HAP-1 (cell line): ENCODE measurements at regions not wholly inside any gene's neighbourhood (a gene's known extent, or its start where the extent isn't known, plus 50 kb on each side); places are given as distances from the start of the nearest gene placed in this dataset.
"Not testable (repeated sequence)": the region's sequence is repeated elsewhere in the genome, so short reads cannot be mapped to it uniquely, and the experiment has no call there.

Source experiments
- DNase-seq, 2 experiments: peaks; one replicate each; pipeline ENCODE4 v3.0.0-alpha.2; 2016 to 2020; ENCODE audit warnings: low spot score in 2 of 2
- H3K27me3 ChIP-seq: fragments of 250-450 bp; sonication (Bioruptor Pico); 2 replicates; pipeline ENCODE4 v1.5.1; 2020; ENCODE audit warnings: low read depth, mild to moderate bottlenecking, moderate library complexity
- H3K36me3 ChIP-seq: fragments of 250-450 bp; sonication (Bioruptor Pico); replicated peaks from 2 replicates; pipeline ENCODE4 v1.5.1; 2020; ENCODE audit warnings: mild to moderate bottlenecking
- H3K4me1 ChIP-seq: fragments of 250-450 bp; sonication (Bioruptor Pico); 2 replicates; pipeline ENCODE4 v1.5.1; 2020; ENCODE audit warnings: mild to moderate bottlenecking
- H3K4me3 ChIP-seq: fragments of 250-450 bp; sonication (Bioruptor Pico); 2 replicates; pipeline ENCODE4 v1.5.1; 2020; ENCODE audit warnings: mild to moderate bottlenecking, moderate library complexity
- H3K9me3 ChIP-seq: fragments of 250-450 bp; sonication (Bioruptor Pico); 2 replicates; pipeline ENCODE4 v1.5.1; 2020; ENCODE audit warnings: mild to moderate bottlenecking, moderate library complexity
- in situ Hi-C: fragments of 300-500 bp; cut with MboI; formaldehyde crosslinking; loops from 3 replicates; pipeline ENCODE4 v1.14.3; 2020; ENCODE audit warnings: low sequenced_read_pairs, inconsistent platforms, mixed read lengths

DNA sequence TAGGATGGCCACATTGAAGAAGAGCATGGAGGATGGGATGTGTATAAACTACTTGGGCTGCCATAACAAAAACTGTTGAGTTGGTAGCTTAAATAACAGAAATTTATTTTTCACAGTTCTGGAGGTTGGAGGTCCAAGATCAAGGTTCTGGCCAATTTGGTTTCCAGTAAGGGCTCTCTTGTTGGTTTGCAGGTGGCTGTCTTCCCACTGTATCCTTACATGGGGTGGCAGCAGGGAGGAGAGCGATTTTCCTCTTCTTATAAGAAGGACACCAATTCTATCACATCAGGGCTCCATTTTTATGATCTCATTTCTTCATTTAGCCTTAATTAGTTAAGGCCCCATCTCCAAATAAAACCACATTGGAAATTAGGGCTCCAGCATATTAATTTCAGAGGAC is 465.7 kb downstream of the GADD45G start:
- no peak overlapping the region for H3K4me3 ChIP-seq
- no peaks in the 10 kb centered on the region for H3K36me3 ChIP-seq
- DNase-seq: no peak
- peaks cover 3% of the 10 kb centered on the region; the same call in 1 of the 2 replicates for H3K27me3 ChIP-seq
- H3K9me3 ChIP-seq: no peaks in the 10 kb centered on the region
- in situ Hi-C loops: no loop called here
- no peaks in the 10 kb centered on the region for H3K4me1 ChIP-seq

DNA sequence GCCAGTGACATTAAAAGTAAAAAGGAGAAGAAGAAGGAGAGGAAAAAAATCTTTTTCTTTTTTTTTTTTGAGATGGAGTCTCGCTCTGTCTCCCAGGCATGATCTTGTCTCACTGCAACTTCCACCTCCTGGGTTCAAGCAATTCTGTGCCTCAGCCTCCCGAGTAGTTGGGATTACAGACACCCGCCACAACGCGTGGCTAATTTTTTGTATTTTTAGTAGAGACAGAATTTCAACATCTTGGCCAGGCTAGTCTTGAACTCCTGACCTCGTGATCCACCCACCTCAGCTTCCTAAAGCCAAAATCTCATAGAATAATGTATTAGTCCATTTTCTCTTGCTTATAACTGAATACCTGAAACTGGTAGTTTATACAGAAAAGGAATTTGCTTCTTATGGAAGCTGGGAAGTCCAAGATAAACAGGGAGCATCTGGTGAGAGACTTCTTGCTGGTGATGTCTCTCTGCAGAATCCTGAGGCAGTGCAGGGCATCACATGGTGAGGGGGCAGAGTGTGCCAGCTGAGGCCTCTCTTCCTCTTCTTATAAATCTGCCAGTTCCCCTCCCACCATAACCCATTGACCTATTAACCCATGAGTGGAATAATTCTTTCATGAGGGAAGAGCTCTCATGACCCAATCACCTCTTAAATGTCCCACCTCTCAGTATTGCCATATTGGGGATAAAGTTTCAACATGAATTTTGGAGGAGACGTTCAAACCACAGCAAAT is 466.3 kb downstream of the GADD45G start:
- in situ Hi-C loops: no loop called here
- Histone ChIP-seq H3K4me3 (no peak overlapping the region), H3K4me1 (no peaks in the 10 kb centered on the region), H3K9me3 (no peaks in the 10 kb centered on the region), H3K27me3 (peaks cover 6% of the 10 kb centered on the region; the same call in 1 of the 2 replicates), H3K36me3 (no peaks in the 10 kb centered on the region)
- DNase-seq: no peak

DNA sequence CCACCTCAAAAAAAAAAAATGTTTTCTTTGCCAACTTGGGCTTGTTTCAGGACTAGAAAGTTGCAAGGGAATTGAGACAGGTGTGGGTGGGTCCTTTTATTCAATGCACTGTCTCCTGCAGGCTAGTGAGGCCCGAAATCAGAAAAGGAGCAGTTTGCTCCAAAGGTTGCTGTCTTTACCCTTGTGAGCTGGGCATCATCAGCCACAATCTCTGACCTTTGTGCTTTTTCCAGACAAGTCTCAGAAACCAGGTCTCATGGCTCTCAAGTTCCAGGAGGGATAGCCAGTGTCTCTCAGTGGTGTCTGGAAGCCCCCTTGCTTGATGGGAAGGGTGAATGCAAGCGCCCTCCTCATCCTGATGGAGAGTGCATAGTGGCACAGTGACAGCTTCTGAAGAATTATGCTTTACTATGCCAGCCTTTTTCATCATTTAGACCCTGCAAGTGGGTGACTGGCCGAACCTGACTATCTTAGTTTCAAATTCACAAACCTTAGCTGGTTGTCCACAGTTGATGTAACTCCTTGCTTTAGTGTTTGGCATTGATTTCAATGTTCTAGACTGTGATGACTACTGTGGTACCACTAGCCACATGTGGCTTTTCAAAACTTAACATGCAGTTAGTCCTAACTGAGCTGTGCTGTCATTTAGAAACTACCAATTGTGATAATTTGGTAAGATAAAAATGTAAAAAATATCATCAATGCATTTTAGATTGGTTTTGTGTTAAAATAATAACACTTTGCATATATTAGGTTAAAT is 468.6 kb downstream of the GADD45G start:
- Histone ChIP-seq H3K4me3 (no peak overlapping the region), H3K27me3 (peaks cover 6% of the 10 kb centered on the region), H3K36me3 (no peaks in the 10 kb centered on the region), H3K4me1 (no peaks in the 10 kb centered on the region), H3K9me3 (no peaks in the 10 kb centered on the region)
- no peak for DNase-seq
- in situ Hi-C loops: no loop called here

DNA sequence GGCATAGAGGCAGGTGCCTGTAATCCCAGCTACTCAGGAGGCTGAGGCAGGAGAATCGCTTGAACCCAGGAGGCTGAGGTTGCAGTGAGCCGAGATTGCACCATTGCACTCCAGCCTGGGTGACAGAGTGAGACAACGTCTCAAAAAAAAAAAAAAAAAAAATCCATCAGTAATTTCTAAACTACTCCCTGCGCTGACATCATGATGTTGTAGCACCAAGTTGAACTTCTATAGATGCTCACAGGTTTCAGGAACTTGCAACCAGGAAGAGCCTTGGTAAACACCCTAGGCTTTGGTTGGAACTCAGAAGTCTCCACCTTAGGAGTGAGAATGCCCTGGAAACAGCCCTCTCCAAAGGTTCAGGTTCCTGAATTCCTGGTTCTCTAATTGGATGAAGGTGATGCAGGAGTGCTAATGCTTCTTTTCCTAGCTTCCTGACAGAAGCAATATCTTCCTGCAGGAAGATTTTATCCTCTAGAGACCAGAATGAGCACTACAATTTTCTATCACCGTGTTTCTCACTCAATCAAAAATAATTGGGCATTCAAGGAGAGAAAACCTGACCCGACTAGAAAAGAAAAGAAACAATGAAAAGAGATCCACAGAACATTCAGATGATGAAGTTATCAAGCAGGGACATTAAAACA is 469.6 kb downstream of the GADD45G start:
- Histone ChIP-seq H3K4me1 (no peaks in the 10 kb centered on the region), H3K36me3 (no peaks in the 10 kb centered on the region), H3K9me3 (no peaks in the 10 kb centered on the region), H3K27me3 (peaks cover 6% of the 10 kb centered on the region), H3K4me3 (no peak overlapping the region)
- DNase-seq: no peak
- in situ Hi-C loops: no loop called here

DNA sequence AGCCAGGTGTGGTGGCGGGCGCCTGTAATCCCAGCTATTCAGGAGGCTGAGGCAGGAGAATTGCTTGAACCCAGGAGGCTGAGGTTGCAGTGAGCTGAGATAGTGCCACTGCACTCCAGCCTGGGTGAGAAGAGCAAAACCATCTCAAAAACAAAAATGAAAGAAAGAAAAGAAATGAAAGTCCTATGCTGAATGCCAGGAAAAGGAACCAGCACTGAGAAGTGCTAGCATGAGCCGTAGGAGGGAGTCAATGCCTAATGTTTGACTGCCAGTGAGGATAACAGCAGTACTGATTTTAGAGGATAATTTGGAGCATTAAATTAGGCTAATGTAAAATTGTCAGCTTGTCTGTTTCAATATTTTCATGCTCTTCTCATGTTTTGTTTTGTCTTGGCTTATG is 472.8 kb downstream of the GADD45G start:
- in situ Hi-C loops, H3K36me3 ChIP-seq, H3K4me3 ChIP-seq, H3K9me3 ChIP-seq, H3K27me3 ChIP-seq, DNase-seq, H3K4me1 ChIP-seq: not testable (repeated sequence)

DNA sequence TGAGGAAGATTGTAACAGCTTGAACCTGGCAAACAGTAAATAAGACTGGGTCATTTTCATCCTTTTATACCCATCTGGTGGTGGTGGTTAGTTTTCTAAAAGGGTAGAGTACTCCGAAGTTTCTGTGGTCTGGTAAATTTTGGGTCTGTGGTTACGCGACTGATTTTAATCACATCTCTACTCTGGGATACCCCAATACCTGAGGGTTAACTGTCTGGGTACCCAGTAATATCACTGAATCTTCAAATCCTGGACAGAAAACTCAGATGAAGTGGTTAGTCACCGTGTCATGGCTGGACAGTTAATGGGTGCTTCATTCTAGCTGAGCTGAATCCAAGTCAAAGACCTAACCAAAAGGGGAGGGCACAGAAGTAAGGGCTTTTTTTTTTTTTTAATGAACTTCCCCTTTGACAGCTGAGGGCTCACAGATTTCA is 474.2 kb downstream of the GADD45G start:
- in situ Hi-C loops: no loop called here
- no peak for DNase-seq
- Histone ChIP-seq H3K27me3 (peaks cover 4% of the 10 kb centered on the region), H3K4me3 (no peak overlapping the region), H3K4me1 (no peaks in the 10 kb centered on the region), H3K36me3 (no peaks in the 10 kb centered on the region), H3K9me3 (no peaks in the 10 kb centered on the region)

DNA sequence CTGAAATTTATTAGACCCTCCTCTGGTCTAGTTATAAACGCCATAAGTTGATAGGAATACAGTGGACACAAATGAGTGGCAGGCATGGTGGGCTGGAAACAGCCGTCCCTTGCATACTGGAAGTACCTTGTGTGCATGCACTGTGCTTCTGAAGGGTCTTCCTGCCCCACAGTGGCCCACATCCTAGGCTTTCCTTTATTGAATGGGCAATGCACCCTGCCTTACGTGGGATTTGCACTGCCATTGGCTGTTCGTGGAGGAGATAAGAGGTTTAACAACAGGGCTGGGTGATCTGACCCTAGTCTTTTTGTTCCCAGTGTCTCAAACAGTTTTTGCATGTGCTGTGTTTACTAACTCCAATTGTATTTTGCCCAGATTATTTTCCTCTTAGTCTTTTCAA is 480.8 kb downstream of the GADD45G start:
- DNase-seq: no peak
- in situ Hi-C loops: no loop called here
- H3K27me3 ChIP-seq: 0 out of 2 replicates have a peak, but pooled peaks cover 5% of the 10 kb centered on the region
- no peaks in the 10 kb centered on the region for H3K4me1 ChIP-seq
- H3K36me3 ChIP-seq: no peaks in the 10 kb centered on the region
- no peaks in the 10 kb centered on the region; the same call in 1 of the 2 replicates for H3K9me3 ChIP-seq
- no peak overlapping the region for H3K4me3 ChIP-seq

DNA sequence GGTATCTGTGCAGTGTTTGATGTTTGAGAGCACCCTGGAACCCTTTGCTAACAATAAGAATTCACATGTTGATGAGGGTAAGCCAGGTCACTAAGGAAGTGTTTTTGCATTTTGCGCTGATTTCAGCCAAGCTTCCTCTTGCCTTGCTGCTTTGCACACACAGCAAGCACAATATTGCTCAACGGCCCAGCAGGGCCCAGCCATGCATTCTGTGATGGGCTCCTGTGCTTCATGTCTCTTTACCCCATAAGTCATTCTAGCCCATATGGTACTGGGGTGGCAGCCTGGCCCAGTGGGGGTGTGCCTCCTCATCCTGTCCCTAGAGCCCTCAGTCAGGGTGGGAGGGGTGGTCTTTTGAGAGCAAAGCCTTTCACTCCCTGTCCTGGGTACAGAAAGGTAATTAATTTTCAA is 481.3 kb downstream of the GADD45G start:
- no peaks in the 10 kb centered on the region for H3K36me3 ChIP-seq
- 0 out of 2 replicates have a peak, but pooled peaks cover 6% of the 10 kb centered on the region for H3K27me3 ChIP-seq
- no peaks in the 10 kb centered on the region for H3K4me1 ChIP-seq
- in situ Hi-C loops: no loop called here
- no peaks in the 10 kb centered on the region; the same call in 1 of the 2 replicates for H3K9me3 ChIP-seq
- peak in 1 of 2 experiments; percentile 14 for DNase-seq
- H3K4me3 ChIP-seq: no peak overlapping the region

DNA sequence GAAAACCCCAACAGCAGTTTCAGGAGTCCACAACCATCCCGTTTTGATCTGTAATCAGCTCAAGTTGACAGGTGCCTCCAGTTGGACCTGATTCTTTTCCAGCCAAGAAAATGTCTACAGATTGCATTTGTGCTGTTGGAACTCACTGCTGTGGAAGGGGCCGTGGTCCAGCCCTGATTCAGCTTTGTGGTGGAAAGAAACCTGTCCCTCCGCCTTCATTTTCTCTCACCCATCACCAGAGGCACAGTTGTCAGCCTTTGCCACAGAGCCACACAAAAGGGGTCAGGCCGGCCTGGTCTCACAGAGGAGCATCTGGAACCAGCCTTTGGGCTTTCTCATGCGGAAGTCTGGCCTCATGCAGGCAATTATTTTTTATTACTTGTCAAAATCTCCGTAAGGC is 483.6 kb downstream of the GADD45G start:
- Histone ChIP-seq H3K36me3 (no peaks in the 10 kb centered on the region), H3K9me3 (no peaks in the 10 kb centered on the region; the same call in 1 of the 2 replicates), H3K4me1 (no peaks in the 10 kb centered on the region), H3K4me3 (no peak overlapping the region), H3K27me3 (peaks cover 6% of the 10 kb centered on the region; the same call in 1 of the 2 replicates)
- DNase-seq: no peak
- in situ Hi-C loops: no loop called here

DNA sequence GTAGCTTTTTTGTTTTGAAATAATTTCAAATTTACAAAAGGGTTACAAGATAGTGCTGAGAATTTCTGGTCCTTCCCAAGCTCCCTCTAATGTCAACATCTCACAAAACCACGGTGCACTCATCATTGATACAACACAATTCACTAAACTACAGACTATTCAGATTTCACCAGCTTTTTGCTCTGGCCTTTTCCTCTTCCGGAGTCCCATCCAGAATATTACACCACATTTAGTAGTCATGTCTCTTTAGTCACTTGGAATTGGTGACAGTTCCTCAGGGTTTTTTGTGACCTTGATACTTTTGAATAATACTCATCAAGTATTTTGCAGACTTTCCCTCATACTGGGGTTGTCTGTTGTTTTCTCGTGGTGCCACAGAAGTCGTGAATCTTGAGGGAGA is 484.0 kb downstream of the GADD45G start:
- no peak for DNase-seq
- Histone ChIP-seq H3K4me3 (no peak overlapping the region), H3K4me1 (no peaks in the 10 kb centered on the region), H3K9me3 (no peaks in the 10 kb centered on the region; the same call in 1 of the 2 replicates), H3K36me3 (no peaks in the 10 kb centered on the region), H3K27me3 (peaks cover 9% of the 10 kb centered on the region)
- in situ Hi-C loops: no loop called here

DNA sequence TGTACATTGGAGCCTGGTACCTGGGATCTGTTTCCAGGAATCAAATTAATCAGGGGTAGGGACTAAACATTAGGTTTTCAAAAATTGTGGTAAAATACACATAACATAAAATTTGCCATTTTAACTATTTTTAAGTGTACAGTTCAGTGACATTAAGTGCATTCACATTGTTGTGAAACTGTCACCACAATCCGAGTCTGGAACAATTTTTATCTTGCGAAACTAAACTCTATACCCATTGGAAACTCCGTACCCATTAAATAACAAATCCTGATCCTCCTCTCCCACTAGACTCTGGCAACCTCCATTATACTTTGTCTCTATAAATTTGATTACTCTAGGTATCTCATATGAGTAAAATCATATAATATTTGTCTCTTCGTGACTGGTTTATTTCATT is 486.2 kb downstream of the GADD45G start:
- H3K4me3 ChIP-seq: no peak overlapping the region
- no peaks in the 10 kb centered on the region for H3K4me1 ChIP-seq
- no peaks in the 10 kb centered on the region for H3K36me3 ChIP-seq
- no peaks in the 10 kb centered on the region for H3K9me3 ChIP-seq
- no peak for DNase-seq
- H3K27me3 ChIP-seq: peaks cover 21% of the 10 kb centered on the region
- in situ Hi-C loops: no loop called here

DNA sequence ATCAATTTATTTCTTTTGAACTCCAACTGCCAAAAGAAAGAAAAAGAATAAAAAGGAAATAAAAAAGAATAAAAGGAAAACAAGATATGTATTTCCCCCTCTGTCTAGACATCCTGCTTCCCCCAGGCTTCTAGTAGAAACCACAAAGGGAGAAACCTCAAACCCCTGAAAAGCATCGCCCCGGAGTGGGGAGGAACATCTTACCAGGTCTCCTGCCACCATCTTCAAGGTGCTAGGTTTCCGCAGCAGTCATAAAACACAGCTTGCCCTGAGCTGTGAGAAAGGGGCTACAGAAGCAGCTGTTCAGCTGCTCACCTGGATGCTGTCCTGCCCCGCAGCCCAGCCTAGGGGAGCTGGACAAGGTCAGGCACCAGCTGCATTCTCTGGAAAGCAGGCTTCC is 487.7 kb downstream of the GADD45G start:
- DNase-seq: no peak
- in situ Hi-C loops: no loop called here
- Histone ChIP-seq H3K36me3 (no peaks in the 10 kb centered on the region), H3K27me3 (peaks cover 21% of the 10 kb centered on the region), H3K4me1 (no peaks in the 10 kb centered on the region), H3K4me3 (no peak overlapping the region), H3K9me3 (no peaks in the 10 kb centered on the region)

DNA sequence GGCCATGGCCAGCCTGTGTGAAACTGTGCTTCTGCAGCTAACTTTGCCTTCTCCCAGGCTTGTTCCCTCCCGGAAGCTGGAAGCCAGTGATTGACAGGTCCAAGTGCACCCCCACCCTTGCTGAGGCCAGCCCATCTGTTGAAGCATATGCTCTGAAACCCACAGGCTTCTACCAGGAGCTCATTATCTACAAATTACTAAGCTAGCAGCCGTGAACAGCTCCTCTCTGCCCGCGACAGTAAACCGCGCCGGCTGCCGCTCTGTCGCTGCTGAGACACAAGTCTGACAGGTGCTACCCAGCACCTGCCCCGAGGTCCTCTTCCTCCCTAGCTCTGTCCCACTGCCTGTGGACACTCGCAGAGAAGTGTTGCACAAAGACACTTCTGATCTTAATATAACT is 490.9 kb downstream of the GADD45G start:
- no peaks in the 10 kb centered on the region for H3K9me3 ChIP-seq
- in situ Hi-C loops: no loop called here
- H3K36me3 ChIP-seq: no peaks in the 10 kb centered on the region
- no peak overlapping the region for H3K4me3 ChIP-seq
- no peak for DNase-seq
- peaks cover 16% of the 10 kb centered on the region for H3K27me3 ChIP-seq
- H3K4me1 ChIP-seq: no peaks in the 10 kb centered on the region

DNA sequence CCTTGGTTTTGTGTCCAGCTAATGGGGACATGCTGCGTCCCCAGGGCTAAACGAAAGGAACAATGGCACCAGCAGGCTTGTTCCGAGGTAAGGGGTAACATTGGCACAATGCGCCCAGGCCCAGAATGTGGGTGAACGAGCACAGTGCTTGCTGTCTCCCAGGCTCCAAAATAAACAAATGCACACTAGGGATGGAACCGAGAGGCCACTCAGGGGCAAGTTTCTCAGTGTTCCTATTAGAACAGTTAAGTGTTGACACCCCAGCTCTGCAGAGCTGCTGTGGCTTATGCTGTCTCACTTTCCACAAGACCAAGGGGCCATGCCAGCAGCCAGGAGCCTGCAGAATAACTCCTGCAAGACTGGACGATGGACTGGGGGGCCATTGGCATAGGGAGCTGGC is 492.4 kb downstream of the GADD45G start:
- peaks cover 16% of the 10 kb centered on the region for H3K27me3 ChIP-seq
- in situ Hi-C loops: no loop called here

More for the DNA sequence above, 492.4 kb downstream of the GADD45G start:
- Histone ChIP-seq H3K4me1 (no peaks in the 10 kb centered on the region), H3K36me3 (no peaks in the 10 kb centered on the region), H3K4me3 (no peak overlapping the region), H3K9me3 (no peaks in the 10 kb centered on the region)
- no peak for DNase-seq
